Naive thymus-derived CD8-positive, alpha-beta T cell (primary cell): ENCODE measurements at regions not wholly inside any gene's neighbourhood (a gene's known extent, or its start where the extent isn't known, plus 50 kb on each side); places are given as distances from the start of the nearest gene placed in this dataset.

Experiments used
- ATAC-seq, 2 donors: fragments of 150-1000 bp; cut with Tn5 transposase in 1 of 2; sonication (Bioruptor Pico), chemical (Tn5 transposase) in 1 of 2; 1 replicate in 1 of 2; 2 replicates in 1 of 2; pipeline ENCODE4 v1.10.0; 2021; ENCODE audit warnings: mild to moderate bottlenecking in 2 of 2, moderate library complexity in 2 of 2
- POLR2A ChIA-PET: fragments of 350-600 bp; sonication (Branson Sonifier 250); formaldehyde crosslinking; loops from one replicate; lab custom pipeline; 2021; ENCODE audit warnings: antibody characterized with exemption; lab: Charles Lee
- DNase-seq, 10 donors: peaks; one replicate each; pipeline versions ENCODE4 v3.0.0 to v3.0.0-alpha.2; 2020 to 2022
- H3K27ac Mint-ChIP-seq, 10 donors: one replicate each; pipeline ENCODE4 v1.8.0; 2020 to 2022; ENCODE audit warnings: mild to moderate bottlenecking in 10 of 10, mixed read lengths in 10 of 10, moderate library complexity in 4 of 10, inconsistent platforms in 1 of 10
- H3K27me3 Mint-ChIP-seq, 5 donors: one replicate each; pipeline ENCODE4 v1.8.0; 2021 to 2022; ENCODE audit warnings: mixed read lengths in 5 of 5
- H3K36me3 Mint-ChIP-seq, 3 donors: one replicate each; pipeline ENCODE4 v1.8.0; 2020 to 2022; ENCODE audit warnings: mixed read lengths in 3 of 3, mild to moderate bottlenecking in 2 of 3, inconsistent platforms in 1 of 3
- H3K4me1 Mint-ChIP-seq, 4 donors: one replicate each; pipeline ENCODE4 v1.8.0; 2021 to 2022; ENCODE audit warnings: mixed read lengths in 4 of 4
- H3K4me3 Mint-ChIP-seq, 10 donors: one replicate each; pipeline ENCODE4 v1.8.0; 2020 to 2022; ENCODE audit warnings: mild to moderate bottlenecking in 10 of 10, mixed read lengths in 10 of 10, moderate library complexity in 6 of 10, inconsistent platforms in 1 of 10
- H3K9me3 Mint-ChIP-seq, 9 donors: one replicate each; pipeline ENCODE4 v1.8.0; 2020 to 2022; ENCODE audit warnings: mixed read lengths in 9 of 9, mild to moderate bottlenecking in 3 of 9, inconsistent platforms in 1 of 9, moderate library complexity in 1 of 9

DNA sequence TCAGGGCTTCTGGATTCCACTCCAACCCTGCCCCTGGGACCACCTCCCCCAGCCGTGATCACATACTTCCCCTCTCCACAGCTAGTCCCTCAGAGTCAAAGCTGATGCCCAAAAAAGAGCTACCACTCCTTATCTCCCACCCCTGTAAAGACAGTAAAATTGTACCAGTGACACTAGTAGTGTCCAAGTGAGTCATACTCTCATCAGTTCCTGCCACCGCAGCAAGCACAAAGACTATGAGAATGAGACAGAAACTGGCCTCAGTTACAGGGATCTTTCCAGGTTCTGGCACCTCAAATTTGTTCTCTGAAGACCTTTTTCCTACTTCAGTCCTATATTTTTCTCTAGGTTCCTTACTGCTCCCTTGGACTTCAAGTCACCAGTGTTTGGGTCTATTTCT lies 144.2 kb downstream of the SPRY2 start:
- POLR2A ChIA-PET, result no interaction called here
- Mint-ChIP-seq H3K4me1 (no peaks in the 10 kb centered on the region), H3K36me3 (no peaks in the 10 kb centered on the region), H3K4me3 (no peak overlapping the region), H3K27me3 (peaks cover 0 to 3% (median 0%) of the 10 kb centered on the region in 5 donors), H3K9me3 (peaks cover 0 to 7% (median 0%) of the 10 kb centered on the region in 9 donors), H3K27ac (no peak overlapping the region)
- ATAC-seq, result no peak
- DNase-seq, result no peak

DNA sequence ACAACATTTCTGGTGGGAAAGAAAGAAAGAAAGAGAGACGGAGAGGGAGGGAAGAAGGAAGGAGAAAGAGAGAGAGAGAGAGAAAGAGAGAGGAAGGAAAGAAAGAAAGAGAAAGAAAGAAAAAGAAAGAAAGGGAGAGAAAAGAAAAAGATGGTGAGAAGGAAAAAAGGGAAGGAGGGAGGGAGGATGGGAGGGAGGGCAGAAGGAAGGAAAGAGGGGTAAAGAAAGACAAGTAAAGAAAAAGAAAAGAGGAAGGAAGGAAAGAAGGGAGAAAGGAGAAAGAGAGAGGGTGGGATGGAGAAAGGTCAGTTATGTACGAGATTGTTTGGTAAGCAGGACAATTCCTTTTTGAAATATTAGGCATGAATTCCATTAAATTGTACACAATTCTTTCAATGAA lies 145.3 kb downstream of the SPRY2 start:
- Mint-ChIP-seq H3K27me3 (peaks cover 0 to 3% (median 0%) of the 10 kb centered on the region in 5 donors), H3K27ac (no peak overlapping the region), H3K36me3 (no peaks in the 10 kb centered on the region), H3K4me1 (no peaks in the 10 kb centered on the region), H3K4me3 (no peak overlapping the region), H3K9me3 (peaks cover 0 to 2% (median 0%) of the 10 kb centered on the region in 9 donors)
- DNase-seq (no peak), ATAC-seq (no peak)
- POLR2A ChIA-PET, result no interaction called here

DNA sequence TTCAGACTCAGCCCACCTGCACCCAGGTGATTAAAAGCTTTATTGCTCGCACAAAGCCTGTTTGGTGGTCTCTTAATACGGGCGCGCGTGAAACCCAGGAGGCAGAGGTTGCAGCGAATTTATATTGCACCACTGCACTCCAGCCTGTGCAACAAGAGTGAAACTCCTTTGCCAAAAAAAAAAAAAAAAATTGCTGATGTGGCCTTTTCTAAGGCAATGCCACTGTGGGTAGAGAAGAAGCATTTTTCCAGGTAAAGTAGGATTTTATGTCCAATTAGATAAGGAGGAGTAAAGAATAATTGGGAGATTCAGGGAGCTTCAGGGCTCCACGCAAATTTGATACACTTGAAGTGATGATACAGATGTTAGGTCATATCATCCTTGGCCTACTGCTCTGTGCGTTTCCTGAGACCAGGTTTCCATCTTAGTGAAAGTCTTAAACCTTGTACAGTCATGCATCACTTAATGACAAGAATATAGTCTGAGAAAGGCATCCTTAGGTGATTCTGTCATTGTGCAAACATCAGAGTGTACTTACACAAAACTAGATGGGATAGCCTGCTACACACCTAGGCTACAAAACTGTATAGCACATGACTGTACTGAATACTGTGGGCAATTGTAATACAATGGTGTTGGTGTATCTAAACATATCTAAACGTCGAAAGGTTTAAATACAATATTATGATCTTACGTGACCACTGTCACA lies 150.9 kb downstream of the SPRY2 start:
- Mint-ChIP-seq H3K27me3 (peaks cover 0 to under 1% (median 0%) of the 10 kb centered on the region in 5 donors), H3K27ac (no peak overlapping the region), H3K36me3 (no peaks in the 10 kb centered on the region), H3K9me3 (no peaks in the 10 kb centered on the region), H3K4me3 (no peak overlapping the region), H3K4me1 (no peaks in the 10 kb centered on the region)
- ATAC-seq (no peak), DNase-seq (no peak)
- POLR2A ChIA-PET, result no interaction called here

DNA sequence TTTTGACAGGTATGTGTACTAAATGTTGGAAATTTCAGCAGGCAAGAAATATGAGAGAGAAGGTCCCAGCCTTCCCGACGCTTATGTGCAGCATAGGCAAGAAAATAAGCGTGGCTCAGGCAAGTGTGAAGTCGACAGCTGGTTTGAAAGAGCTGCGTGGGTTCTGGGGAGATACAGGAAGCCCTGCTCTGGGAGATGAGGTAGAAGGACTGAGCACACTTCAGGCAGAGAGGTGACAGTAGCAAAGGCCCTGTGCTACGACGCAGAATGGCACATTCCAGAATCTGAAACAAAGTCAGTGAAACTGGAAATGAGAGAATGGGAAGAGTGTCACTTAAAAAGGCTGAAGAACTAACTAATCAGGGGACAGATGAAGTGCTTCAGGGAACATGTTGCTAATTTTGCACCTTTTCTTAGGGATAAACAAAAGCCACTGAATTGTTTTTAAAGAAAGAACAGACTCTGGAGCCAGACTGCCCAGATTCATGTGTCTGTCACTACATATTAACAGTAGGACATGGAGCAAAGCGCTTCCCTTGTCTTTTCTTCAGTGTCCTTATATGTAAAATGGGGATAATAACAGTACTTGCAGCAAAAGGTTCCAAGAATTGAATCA lies 160.1 kb downstream of the SPRY2 start:
- H3K9me3 Mint-ChIP-seq, result no peaks in the 10 kb centered on the region
- no peaks in the 10 kb centered on the region for H3K36me3 Mint-ChIP-seq
- H3K4me1 Mint-ChIP-seq, result no peaks in the 10 kb centered on the region
- no peak for ATAC-seq
- no peak for DNase-seq
- H3K27me3 Mint-ChIP-seq, result peaks cover 0 to 4% (median 0%) of the 10 kb centered on the region in 5 donors
- no peak overlapping the region for H3K4me3 Mint-ChIP-seq
- H3K27ac Mint-ChIP-seq, result no peak overlapping the region
- POLR2A ChIA-PET, result no interaction called here

DNA sequence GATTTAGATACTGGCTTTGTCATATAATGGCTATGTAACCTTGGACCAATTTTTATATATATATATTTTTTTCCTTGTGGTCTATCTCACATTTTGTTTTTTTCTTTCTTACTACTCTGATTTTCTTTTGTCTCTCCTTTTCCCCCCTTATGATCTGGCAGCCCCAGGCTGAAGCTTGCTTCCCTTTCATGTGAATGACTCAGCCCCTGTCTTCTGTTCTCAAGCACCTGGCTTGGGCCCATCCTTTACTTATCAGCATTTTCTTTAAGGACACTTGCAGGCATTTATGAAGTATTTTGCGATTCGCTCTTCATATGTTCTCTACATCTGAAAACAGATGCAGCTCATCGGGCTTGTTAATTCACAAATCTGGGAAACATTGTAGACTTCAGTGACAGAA lies 163.6 kb downstream of the SPRY2 start:
- H3K27me3 Mint-ChIP-seq, result peaks cover 0 to 4% (median 0%) of the 10 kb centered on the region in 5 donors
- ATAC-seq, result no peak
- no peak overlapping the region for H3K27ac Mint-ChIP-seq
- no peaks in the 10 kb centered on the region for H3K36me3 Mint-ChIP-seq
- DNase-seq, result no peak
- H3K4me3 Mint-ChIP-seq, result no peak overlapping the region
- no peaks in the 10 kb centered on the region for H3K4me1 Mint-ChIP-seq
- POLR2A ChIA-PET, result no interaction called here
- peaks cover 0 to 11% (median 0%) of the 10 kb centered on the region in 9 donors for H3K9me3 Mint-ChIP-seq

DNA sequence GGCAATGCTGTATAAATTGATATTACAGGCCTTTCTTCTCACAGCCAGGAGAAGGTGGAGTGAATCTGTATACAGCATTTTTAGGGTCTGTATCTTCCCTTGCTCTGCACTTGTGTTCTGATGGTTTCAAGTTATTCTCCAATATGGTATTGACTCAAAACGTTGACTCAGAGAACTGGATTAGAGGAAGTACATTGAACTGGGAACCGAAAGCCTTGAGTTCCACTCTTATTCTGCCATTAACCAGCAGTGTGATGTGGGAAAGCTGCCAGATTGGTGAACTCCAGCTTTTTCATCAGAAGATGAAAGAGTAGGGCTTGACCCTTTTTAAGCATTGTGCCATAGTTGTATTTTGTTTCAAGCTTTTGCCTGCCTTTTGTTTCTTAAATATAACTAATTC lies 167.7 kb downstream of the SPRY2 start:
- Mint-ChIP-seq H3K4me3 (no peak overlapping the region), H3K36me3 (no peaks in the 10 kb centered on the region), H3K9me3 (peaks cover 0 to 11% (median 0%) of the 10 kb centered on the region in 9 donors), H3K27ac (no peak overlapping the region), H3K27me3 (no peaks in the 10 kb centered on the region), H3K4me1 (peaks cover 0 to 3% (median 0%) of the 10 kb centered on the region in 4 donors)
- ATAC-seq (no peak), DNase-seq (no peak)
- POLR2A ChIA-PET, result no interaction called here

DNA sequence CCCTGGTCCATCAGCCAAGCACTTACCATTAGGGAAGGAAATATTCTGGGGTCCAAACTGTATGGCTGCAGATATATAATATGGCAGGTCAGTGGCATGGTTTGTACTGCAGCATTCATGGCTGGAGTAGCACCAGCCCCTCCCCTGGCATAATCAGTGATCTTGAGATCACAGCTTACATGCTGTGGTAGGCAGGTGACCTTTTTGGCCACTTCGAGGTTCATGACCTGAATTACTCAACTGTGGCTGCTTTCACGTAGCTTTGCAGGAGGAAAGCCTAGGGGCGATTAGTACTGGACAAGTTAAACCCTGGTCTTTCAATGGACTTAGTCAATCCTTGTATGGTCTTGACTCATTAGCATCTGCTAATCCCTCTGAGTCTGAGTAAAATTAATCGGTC lies 169.8 kb downstream of the SPRY2 start:
- no peak overlapping the region for H3K27ac Mint-ChIP-seq
- ATAC-seq (no peak), DNase-seq (no peak)
- H3K9me3 Mint-ChIP-seq, result peaks cover 0 to 11% (median 2%) of the 10 kb centered on the region in 9 donors
- POLR2A ChIA-PET, result no interaction called here
- no peaks in the 10 kb centered on the region for H3K36me3 Mint-ChIP-seq
- H3K27me3 Mint-ChIP-seq, result no peaks in the 10 kb centered on the region
- H3K4me3 Mint-ChIP-seq, result no peak overlapping the region
- peaks cover 0 to 3% (median 0%) of the 10 kb centered on the region in 4 donors for H3K4me1 Mint-ChIP-seq

DNA sequence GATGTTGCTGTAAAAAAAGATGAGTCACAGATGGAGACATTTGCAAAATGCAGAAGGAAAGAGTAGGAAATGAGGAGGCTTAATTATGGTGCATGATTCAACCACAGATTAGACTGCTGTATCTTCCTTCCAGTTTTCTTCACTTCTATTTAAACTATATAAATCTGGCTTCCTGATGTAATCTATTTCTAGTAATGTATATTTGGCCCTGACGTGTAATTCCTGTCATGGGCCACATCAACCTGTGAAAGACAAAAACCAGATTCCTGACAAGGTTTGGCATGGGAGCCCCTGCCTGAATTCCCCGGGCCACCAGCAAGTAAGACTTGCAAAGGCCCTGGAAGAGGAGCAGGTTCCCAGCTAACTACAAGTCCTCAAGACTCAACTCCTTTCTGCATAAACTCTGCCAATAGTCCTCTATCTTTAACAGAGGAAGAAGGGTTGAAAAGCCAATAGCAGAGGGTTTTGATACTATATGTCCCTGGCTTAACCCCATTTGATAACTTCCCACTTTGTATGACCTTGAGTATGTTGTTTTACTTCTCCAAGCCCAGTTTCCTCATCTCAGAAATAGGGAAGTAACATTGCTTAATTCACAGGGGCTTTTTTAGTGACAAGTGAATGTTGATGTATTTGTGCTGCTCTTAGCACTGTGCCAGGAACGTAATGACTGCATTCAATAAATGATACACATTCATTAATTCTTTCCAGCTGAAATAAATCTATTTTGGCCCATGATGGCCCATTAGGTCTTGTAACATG lies 172.7 kb downstream of the SPRY2 start:
- Mint-ChIP-seq H3K4me3 (no peak overlapping the region), H3K9me3 (peaks cover 0 to 2% (median 0%) of the 10 kb centered on the region in 9 donors), H3K27me3 (no peaks in the 10 kb centered on the region), H3K27ac (no peak overlapping the region), H3K4me1 (peaks cover 0 to 4% (median 2%) of the 10 kb centered on the region in 4 donors), H3K36me3 (no peaks in the 10 kb centered on the region)
- no peak for ATAC-seq
- no peak for DNase-seq
- POLR2A ChIA-PET, result no interaction called here

DNA sequence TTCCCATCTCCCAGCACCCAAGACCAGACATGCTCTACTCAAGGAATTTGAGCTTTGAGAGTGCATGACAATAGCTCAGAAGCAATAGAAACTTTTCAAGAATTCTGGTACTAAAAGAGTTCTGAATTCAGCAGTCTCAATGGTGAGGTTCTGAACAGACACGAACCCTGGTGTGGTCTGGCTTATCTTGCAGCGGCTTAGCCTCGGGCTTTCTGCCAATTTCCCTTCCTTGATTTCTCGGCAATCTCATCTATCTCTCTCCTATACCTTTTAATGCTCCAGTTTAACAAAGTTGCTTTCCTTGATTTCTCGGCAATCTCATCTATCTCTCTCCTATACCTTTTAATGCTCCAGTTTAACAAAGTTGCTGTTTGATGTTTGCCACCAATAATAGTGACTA lies 174.6 kb downstream of the SPRY2 start:
- Mint-ChIP-seq H3K4me1 (peaks cover 0 to 4% (median 2%) of the 10 kb centered on the region in 4 donors), H3K4me3 (no peak overlapping the region), H3K27ac (no peak overlapping the region), H3K9me3 (peaks cover 0 to 2% (median 0%) of the 10 kb centered on the region in 9 donors), H3K27me3 (peaks cover 0 to 2% (median 0%) of the 10 kb centered on the region in 5 donors), H3K36me3 (no peaks in the 10 kb centered on the region)
- POLR2A ChIA-PET, result no interaction called here
- ATAC-seq, result no peak
- DNase-seq, result no peak

DNA sequence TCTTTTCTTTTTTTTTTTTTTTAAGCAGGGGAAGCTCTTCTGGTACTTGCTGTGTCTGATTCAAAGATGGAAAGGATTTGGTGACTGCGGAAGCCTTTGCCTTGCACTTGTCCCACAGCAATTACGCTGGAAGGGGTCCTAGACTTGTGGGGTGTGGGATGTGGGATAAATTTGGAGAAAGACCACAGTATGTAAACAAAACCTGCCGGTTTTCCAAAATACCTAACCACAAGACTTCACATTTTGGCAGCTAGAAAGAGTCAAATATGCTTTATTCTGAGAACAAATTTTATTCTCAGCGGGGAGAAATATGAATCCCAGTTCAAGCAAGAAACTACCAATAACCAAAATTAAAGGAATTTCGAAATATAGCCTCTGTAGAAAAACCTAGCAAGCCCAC lies 176.5 kb downstream of the SPRY2 start:
- no peaks in the 10 kb centered on the region for H3K36me3 Mint-ChIP-seq
- no peak for ATAC-seq

DNA sequence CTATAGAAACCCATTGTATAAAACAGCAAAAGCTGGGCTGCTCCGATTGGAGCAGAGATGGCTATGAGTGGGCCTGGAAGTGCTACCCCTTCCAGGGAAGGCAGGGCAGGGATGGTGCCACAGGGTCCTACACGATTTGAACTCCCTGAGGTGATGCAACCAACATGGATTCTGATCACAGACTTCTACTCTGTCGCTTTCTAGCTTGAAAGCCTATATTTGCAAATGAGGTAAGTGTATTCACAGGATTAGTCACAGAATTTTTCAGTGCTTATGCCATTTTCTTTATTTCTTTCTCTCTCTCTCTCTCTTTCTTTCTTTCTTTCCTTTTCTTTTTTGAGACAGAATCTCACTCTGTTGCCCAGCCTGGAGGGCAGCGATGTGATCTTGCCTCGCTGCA lies 179.0 kb downstream of the SPRY2 start:
- no peaks in the 10 kb centered on the region for H3K36me3 Mint-ChIP-seq
- no peak overlapping the region for H3K27ac Mint-ChIP-seq
- DNase-seq, result no peak
- peaks cover 0 to 9% (median 0%) of the 10 kb centered on the region in 9 donors for H3K9me3 Mint-ChIP-seq
- peaks cover 0 to 4% (median 0%) of the 10 kb centered on the region in 4 donors for H3K4me1 Mint-ChIP-seq
- POLR2A ChIA-PET, result no interaction called here
- no peak for ATAC-seq
- H3K27me3 Mint-ChIP-seq, result peaks cover 0 to 2% (median 0%) of the 10 kb centered on the region in 5 donors
- no peak overlapping the region for H3K4me3 Mint-ChIP-seq

More for the DNA sequence above, 176.5 kb downstream of the SPRY2 start:
- Mint-ChIP-seq H3K27ac (no peak overlapping the region), H3K27me3 (peaks cover 0 to 2% (median 0%) of the 10 kb centered on the region in 5 donors), H3K4me1 (peaks cover 0 to 4% (median 2%) of the 10 kb centered on the region in 4 donors), H3K4me3 (no peak overlapping the region), H3K9me3 (peaks cover 0 to 2% (median 0%) of the 10 kb centered on the region in 9 donors)
- POLR2A ChIA-PET, result no interaction called here
- DNase-seq, result no peak

DNA sequence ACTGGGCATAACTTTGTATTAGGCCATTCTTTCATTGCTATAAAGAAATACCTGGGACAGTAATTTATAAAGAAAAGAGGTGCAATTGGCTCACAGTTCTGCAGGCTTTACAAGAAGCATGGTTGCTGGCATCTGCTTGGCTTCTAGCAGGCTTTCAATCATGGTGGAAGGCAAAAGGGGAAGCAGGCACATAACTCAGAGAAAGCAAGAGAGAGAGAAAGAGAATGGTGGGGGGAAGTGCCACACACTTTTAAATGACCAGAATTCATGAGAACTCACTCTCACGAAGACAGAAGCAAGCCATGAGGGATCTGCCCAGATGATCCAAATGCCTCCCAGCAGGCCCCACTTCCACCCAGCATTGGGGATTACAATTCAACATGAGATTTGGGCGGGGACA lies 179.7 kb downstream of the SPRY2 start:
- peaks cover 0 to 4% (median 0%) of the 10 kb centered on the region in 4 donors for H3K4me1 Mint-ChIP-seq
- POLR2A ChIA-PET, result no interaction called here

DNA sequence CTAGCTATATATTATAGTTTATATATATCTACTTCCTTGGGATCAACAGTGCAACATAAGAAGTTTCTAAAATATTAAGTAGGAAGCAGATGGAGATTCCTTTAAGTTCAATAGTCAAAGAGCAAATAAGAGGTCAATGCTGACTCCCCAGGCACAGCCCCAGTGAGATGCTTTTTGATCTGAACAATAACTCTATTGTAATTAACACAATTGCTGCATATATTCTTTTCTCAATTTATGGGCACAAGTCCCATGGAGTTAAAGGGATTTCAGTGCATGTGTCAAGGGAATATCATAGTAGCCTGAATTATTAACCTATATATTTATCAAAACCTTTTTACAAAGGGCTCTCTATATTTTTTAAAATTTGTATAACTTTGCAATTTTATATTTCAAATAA lies 180.8 kb downstream of the SPRY2 start:
- peaks cover 0 to 9% (median 0%) of the 10 kb centered on the region in 9 donors for H3K9me3 Mint-ChIP-seq
- POLR2A ChIA-PET, result no interaction called here
- H3K4me1 Mint-ChIP-seq, result peaks cover 0 to 4% (median 0%) of the 10 kb centered on the region in 4 donors
- DNase-seq (no peak), ATAC-seq (no peak)
- no peak overlapping the region for H3K4me3 Mint-ChIP-seq
- H3K27me3 Mint-ChIP-seq, result peaks cover 0 to 2% (median 0%) of the 10 kb centered on the region in 5 donors
- H3K27ac Mint-ChIP-seq, result no peak overlapping the region
- no peaks in the 10 kb centered on the region for H3K36me3 Mint-ChIP-seq

More for the DNA sequence above, 179.7 kb downstream of the SPRY2 start:
- no peak for DNase-seq
- no peak for ATAC-seq
- Mint-ChIP-seq H3K27ac (no peak overlapping the region), H3K4me3 (no peak overlapping the region), H3K27me3 (peaks cover 0 to 2% (median 0%) of the 10 kb centered on the region in 5 donors), H3K9me3 (peaks cover 0 to 9% (median 0%) of the 10 kb centered on the region in 9 donors), H3K36me3 (no peaks in the 10 kb centered on the region)
